ELF-1 (cell line): ENCODE measurements at regions not wholly inside any gene's neighbourhood (a gene's known extent, or its start where the extent isn't known, plus 50 kb on each side); places are given as distances from the start of the nearest gene placed in this dataset.
"Not testable (repeated sequence)": the region's sequence is repeated elsewhere in the genome, so short reads cannot be mapped to it uniquely, and the experiment has no call there.

Experiments used
- DNase-seq: peaks from one replicate; pipeline ENCODE4 v3.0.0-alpha.2; 2016; ENCODE audit warnings: low read depth, low spot score

GRCh38 chr14:25699981-25700380 is 650.0 kb upstream of the STXBP6 start:
- no peak for DNase-seq

- DNase-seq, result no peak
Measured at GRCh38 chr14:25698111-25698510, 648.2 kb upstream of the STXBP6 start.

GRCh38 chr14:25696176-25696575 is 646.2 kb upstream of the STXBP6 start:
- no peak for DNase-seq

GRCh38 chr14:25685004-25685403 is 635.1 kb upstream of the STXBP6 start:
- no peak for DNase-seq

DNA sequence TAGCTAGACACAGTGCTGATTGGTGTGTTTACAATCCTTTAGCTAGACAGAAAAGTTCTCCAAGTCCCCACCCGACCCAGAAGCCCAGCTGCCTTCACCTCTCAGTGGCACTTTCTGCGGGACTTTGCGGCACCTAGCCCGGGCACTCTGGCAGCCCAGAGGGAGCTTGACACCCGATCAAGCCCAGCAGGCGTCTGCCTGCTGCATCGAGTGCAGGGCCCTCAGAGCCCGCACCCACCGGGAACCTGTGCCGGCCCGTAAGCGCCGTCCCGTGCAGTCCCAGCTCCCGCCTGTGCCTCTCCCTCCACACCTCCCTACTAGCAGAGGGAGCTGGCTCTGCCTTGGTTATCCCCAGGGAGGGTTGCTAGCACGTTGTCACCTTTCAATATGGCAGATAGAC is 631.0 kb upstream of the STXBP6 start:
- no peak for DNase-seq

- not testable (repeated sequence) for DNase-seq
Measured at GRCh38 chr14:25680511-25680910, 630.6 kb upstream of the STXBP6 start.

- no peak for DNase-seq
Measured at GRCh38 chr14:25677111-25677510, 627.2 kb upstream of the STXBP6 start.

GRCh38 chr14:25667387-25667786 is 617.4 kb upstream of the STXBP6 start:
- no peak for DNase-seq

DNA sequence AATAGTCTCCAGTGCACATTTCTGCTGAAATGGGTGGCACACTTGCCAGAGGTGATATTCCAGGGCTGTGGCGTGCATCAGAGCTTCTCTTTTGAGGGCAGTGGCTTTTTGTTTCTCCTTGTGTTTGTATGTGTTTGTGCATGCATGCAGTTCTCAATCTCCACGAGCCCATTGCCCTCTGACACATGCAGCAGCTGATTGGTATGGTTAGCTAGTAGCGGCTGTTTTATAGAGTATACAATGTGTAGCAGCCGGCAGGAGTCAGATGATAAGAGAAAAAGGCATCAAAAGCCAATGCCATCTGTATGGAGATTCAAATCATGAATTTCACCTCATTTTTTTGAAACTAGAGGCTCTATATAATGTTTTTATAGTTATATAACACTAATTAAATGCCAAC is 616.9 kb upstream of the STXBP6 start:
- DNase-seq, result no peak

GRCh38 chr14:25658988-25659387 is 609.0 kb upstream of the STXBP6 start:
- DNase-seq, result no peak

DNA sequence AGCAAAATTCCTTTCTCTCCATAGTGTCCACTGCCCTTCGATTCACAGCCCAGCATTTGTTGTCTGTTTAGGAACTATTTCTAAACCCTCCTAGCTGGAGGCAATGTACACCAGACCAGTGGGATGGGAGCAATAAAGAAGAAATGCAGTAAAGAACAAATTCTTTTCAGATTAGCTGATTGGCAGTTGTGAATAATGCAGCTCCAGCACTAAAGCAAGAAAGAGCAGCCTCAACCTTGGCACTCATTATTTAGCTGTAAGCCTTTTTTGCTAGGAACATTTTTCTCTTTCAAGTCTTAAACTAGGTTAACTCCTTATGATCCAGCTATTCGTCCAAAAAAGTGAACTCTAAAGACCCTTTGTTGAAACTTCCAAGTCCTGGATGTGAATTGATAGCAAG is 580.5 kb upstream of the STXBP6 start:
- no peak for DNase-seq

- DNase-seq, result no peak
Measured at GRCh38 chr14:25628978-25629377, 579.0 kb upstream of the STXBP6 start.

GRCh38 chr14:25628390-25628789 is 578.4 kb upstream of the STXBP6 start:
- DNase-seq, result no peak

DNA sequence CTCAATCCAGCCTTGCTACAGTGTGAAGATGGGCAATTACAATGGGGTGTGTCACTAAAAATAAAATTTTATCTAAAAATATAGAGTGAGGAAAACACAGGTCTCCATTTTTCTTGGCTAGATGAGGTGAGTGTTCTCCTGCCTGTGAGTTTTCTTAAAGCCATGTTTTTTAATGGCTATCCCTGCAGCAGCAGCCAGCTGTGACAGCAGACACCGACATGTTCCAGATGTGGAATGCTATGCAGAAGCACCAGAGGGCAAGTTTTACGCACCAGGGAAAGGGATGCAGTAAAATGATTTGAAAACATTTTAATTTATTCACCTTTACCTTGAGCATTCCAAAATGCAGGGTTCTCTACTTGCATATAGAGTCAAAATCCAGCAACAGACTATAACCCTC is 577.0 kb upstream of the STXBP6 start:
- peak; percentile 7 for DNase-seq

- DNase-seq, result no peak
Measured at GRCh38 chr14:25622763-25623162, 572.8 kb upstream of the STXBP6 start.

- DNase-seq, result no peak
Measured at GRCh38 chr14:25620515-25620914, 570.6 kb upstream of the STXBP6 start.

GRCh38 chr14:25615174-25615573 is 565.2 kb upstream of the STXBP6 start:
- no peak for DNase-seq

GRCh38 chr14:25607192-25607591 is 557.2 kb upstream of the STXBP6 start:
- no peak for DNase-seq

DNA sequence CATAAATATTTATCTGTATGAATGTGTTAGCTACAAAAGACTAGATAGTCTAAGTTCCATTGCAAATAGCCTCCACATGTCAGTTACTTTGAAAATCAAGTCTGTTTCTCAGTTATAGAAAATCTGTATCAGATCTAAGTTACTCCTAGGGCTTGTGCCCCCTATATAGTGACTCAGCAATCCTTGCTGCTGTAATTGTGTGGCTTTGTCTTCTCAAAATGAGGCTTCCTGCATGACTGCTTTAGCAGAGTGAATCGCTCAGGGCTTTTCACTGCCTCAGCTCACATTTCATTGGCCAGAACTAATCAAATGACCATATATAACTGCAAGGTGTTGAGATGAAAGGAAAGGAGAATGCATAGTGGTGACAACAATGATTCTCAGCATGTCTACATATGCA is 552.2 kb upstream of the STXBP6 start:
- no peak for DNase-seq

DNA sequence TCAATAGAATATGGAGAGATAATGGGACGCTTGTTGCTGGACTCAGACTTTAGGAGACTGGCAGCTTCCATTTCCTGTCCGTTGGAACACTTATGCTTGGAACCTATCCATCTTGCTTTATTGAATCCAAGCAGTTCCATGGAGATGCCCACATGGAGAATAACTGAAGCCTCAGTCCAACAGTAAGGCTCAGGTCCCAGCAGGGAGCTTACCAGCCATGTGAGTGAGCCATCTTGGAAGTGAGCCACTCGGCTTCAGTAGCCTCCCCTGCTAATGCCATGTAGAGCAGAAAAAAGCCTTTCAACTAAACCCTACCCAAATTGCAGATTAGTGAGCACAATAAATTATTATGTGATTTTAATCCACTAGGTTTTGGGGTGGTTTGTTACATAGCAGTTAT is 538.8 kb upstream of the STXBP6 start:
- DNase-seq, result no peak

- no peak for DNase-seq
Measured at GRCh38 chr14:25574628-25575325, 524.8 kb upstream of the STXBP6 start.

- DNase-seq, result no peak
Measured at GRCh38 chr14:25570483-25570882, 520.5 kb upstream of the STXBP6 start.

- no peak for DNase-seq
Measured at GRCh38 chr14:25557466-25557865, 507.5 kb upstream of the STXBP6 start.

- DNase-seq, result no peak
Measured at GRCh38 chr14:25552826-25553225, 502.9 kb upstream of the STXBP6 start.
